Erythroblast (primary cell): ENCODE measurements at regions not wholly inside any gene's neighbourhood (a gene's known extent, or its start where the extent isn't known, plus 50 kb on each side); places are given as distances from the start of the nearest gene placed in this dataset.

Experiments
- GATA1 ChIP-seq: IDR thresholded peaks from 2 replicates; pipeline ENCODE4 v1.6.1; 2011; ENCODE audit warnings: low read depth, mild to moderate bottlenecking, control low read depth, low read length, moderate library complexity
- POLR2A ChIP-seq: IDR thresholded peaks from 2 replicates; pipeline ENCODE4 v1.6.1; 2011; ENCODE audit warnings: mild to moderate bottlenecking, low read length

DNA sequence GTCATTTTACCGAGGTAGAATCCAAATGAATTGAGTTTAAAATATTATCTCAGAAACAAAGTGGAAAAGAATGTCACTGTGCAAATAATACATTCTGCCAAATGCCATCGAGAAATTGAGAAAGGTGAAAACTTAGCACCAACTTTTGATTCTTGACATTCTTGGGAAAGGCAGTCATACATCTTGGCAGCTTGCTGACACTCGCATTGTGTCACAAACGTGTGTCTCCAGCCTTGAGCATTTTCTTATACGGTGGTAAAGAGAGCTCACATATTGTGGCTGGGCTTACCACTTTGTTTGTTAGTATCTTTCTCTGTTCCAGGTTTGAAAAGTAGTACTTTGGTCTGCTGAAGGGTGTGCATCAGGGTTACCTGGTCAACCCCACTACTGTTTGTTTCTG, 1456.1 kb downstream of the BRINP3 start:
- TF ChIP-seq POLR2A (no peak), GATA1 (no peak)
